ENCODE measurements at regions not wholly inside any gene's neighbourhood (a gene's known extent, or its start where the extent isn't known, plus 50 kb on each side); places are given as distances from the start of the nearest gene placed in this dataset.

GRCh38 chr2:126761256-126761980 lies 105.5 kb downstream of the GYPC start:
- Histone ChIP-seq H3K27ac (ENCODE audit: low read depth in 2 of 2, low read length in 2 of 2) (no peak overlapping the region), H3K36me3 (ENCODE audit: control insufficient read depth in 2 of 3, insufficient read depth in 3 of 3, low read length in 3 of 3) (no peaks in the 10 kb centered on the region), H3K4me1 (ENCODE audit: control insufficient read depth in 2 of 3, insufficient read depth in 2 of 3, low read depth in 1 of 3, low read length in 3 of 3) (no peaks in the 10 kb centered on the region), H3K9me3 (ENCODE audit: control insufficient read depth in 2 of 3, insufficient read depth in 1 of 3, low read length in 3 of 3) (no peaks in the 10 kb centered on the region), H3K9ac (ENCODE audit: low read length in 3 of 3) (no peak overlapping the region), H3K27me3 (ENCODE audit: control insufficient read depth, insufficient read depth, low read length) (no peaks in the 10 kb centered on the region), H3K4me3 (ENCODE audit: low read length in 3 of 3) (no peak overlapping the region)
- FAIRE-seq (no peak), DNase-seq (no peak)
- intact Hi-C loops (cut with DNase I) = no loop called here
- TF ChIP-seq CTCF (IDR thresholded peaks at IDR 0.05; ENCODE audit: borderline replicate concordance, extremely low read depth, insufficient read depth) = no peak

GRCh38 chr2:126761981-126762878 lies 106.3 kb downstream of the GYPC start:
- Histone ChIP-seq H3K27me3 (ENCODE audit: control insufficient read depth, insufficient read depth, low read length) (no peaks in the 10 kb centered on the region), H3K4me3 (ENCODE audit: low read length in 3 of 3) (no peak overlapping the region), H3K36me3 (ENCODE audit: control insufficient read depth in 2 of 3, insufficient read depth in 3 of 3, low read length in 3 of 3) (no peaks in the 10 kb centered on the region), H3K9me3 (ENCODE audit: control insufficient read depth in 2 of 3, insufficient read depth in 1 of 3, low read length in 3 of 3) (no peaks in the 10 kb centered on the region), H3K9ac (ENCODE audit: low read length in 3 of 3) (no peak overlapping the region), H3K27ac (ENCODE audit: low read depth in 2 of 2, low read length in 2 of 2) (no peak overlapping the region), H3K4me1 (ENCODE audit: control insufficient read depth in 2 of 3, insufficient read depth in 2 of 3, low read depth in 1 of 3, low read length in 3 of 3) (no peaks in the 10 kb centered on the region)
- TF ChIP-seq CTCF (IDR thresholded peaks at IDR 0.05; ENCODE audit: borderline replicate concordance, extremely low read depth, insufficient read depth) = no peak
- intact Hi-C loops (cut with DNase I) = no loop called here
- FAIRE-seq (no peak), DNase-seq (no peak)

- DNase-seq = no peak
- H3K27ac ChIP-seq (ENCODE audit: low read depth in 2 of 2, low read length in 2 of 2) = no peak overlapping the region
- no peak for FAIRE-seq
- H3K9me3 ChIP-seq (ENCODE audit: control insufficient read depth in 2 of 3, insufficient read depth in 1 of 3, low read length in 3 of 3) = no peaks in the 10 kb centered on the region
- no peaks in the 10 kb centered on the region for H3K36me3 ChIP-seq (ENCODE audit: control insufficient read depth in 2 of 3, insufficient read depth in 3 of 3, low read length in 3 of 3)
- TF ChIP-seq CTCF (IDR thresholded peaks at IDR 0.05; ENCODE audit: borderline replicate concordance, extremely low read depth, insufficient read depth) = no peak
- H3K27me3 ChIP-seq (ENCODE audit: control insufficient read depth, insufficient read depth, low read length) = no peaks in the 10 kb centered on the region
- no peak overlapping the region for H3K9ac ChIP-seq (ENCODE audit: low read length in 3 of 3)
- intact Hi-C loops (cut with DNase I) = no loop called here
- no peaks in the 10 kb centered on the region for H3K4me1 ChIP-seq (ENCODE audit: control insufficient read depth in 2 of 3, insufficient read depth in 2 of 3, low read depth in 1 of 3, low read length in 3 of 3)
- no peak overlapping the region for H3K4me3 ChIP-seq (ENCODE audit: low read length in 3 of 3)
Observed at GRCh38 chr2:126764686-126765265, 108.8 kb downstream of the GYPC start.
